SU-DHL-6 (cell line): ENCODE measurements at regions not wholly inside any gene's neighbourhood (a gene's known extent, or its start where the extent isn't known, plus 50 kb on each side); places are given as distances from the start of the nearest gene placed in this dataset.

ENCODE experiments used
- CTCF ChIP-seq: fragments of 200-600 bp; sonication (generic); IDR thresholded peaks from one replicate; pipeline ENCODE4 v1.5.1; 2017; ENCODE audit warnings: antibody characterized with exemption, mild to moderate bottlenecking, low read length, moderate library complexity; ENCODE audit not compliant: insufficient read depth, poor library complexity, severe bottlenecking
- EZH2phosphoT487 ChIP-seq: fragments of 200-600 bp; sonication (generic), shearing (Covaris generic); conservative IDR thresholded peaks from 2 replicates; pipeline ENCODE4 v1.6.1; 2018; ENCODE audit warnings: mild to moderate bottlenecking, antibody characterized with exemption, low read length, moderate library complexity, mixed read lengths

- TF ChIP-seq CTCF, result no peak
- TF ChIP-seq EZH2phosphoT487, result no peak
These were observed 53.3 kb upstream of the CLDN5 start for GRCh38 chr22:19577422-19577966.
